UCSD-AML1 (cell line): ENCODE measurements at regions not wholly inside any gene's neighbourhood (a gene's known extent, or its start where the extent isn't known, plus 50 kb on each side); places are given as distances from the start of the nearest gene placed in this dataset.
A peak's percentile ranks its signal among the peaks of the same experiment; 100 is the strongest.
"Not testable (repeated sequence)": the region's sequence is repeated elsewhere in the genome, so short reads cannot be mapped to it uniquely, and the experiment has no call there.

Experiments used
- DNase-seq: peaks from one replicate; lab custom pipeline; 2025; ENCODE audit not compliant: unreplicated experiment; lab: John Stamatoyannopoulos, UW

- DNase-seq: peak; percentile 85
These were observed 61.5 kb downstream of the RPUSD4 start for GRCh38 chr11:126149759-126150625.

GRCh38 chr11:126148317-126148716 lies 63.1 kb downstream of the RPUSD4 start:
- no peak for DNase-seq

- DNase-seq: peak; percentile 31
These were observed 64.0 kb downstream of the RPUSD4 start for GRCh38 chr11:126147208-126148111.

GRCh38 chr11:126146454-126147192 lies 64.8 kb downstream of the RPUSD4 start:
- no peak for DNase-seq

- no peak for DNase-seq
These were observed 65.5 kb downstream of the RPUSD4 start for GRCh38 chr11:126145954-126146353.

GRCh38 chr11:126143491-126143890 lies 68.0 kb downstream of the RPUSD4 start:
- DNase-seq: not testable (repeated sequence)

GRCh38 chr11:126140926-126141280 lies 70.5 kb downstream of the RPUSD4 start:
- DNase-seq: no peak

GRCh38 chr11:126140201-126140925 lies 71.1 kb downstream of the RPUSD4 start:
- DNase-seq: no peak

GRCh38 chr11:126139111-126140091 lies 72.0 kb downstream of the RPUSD4 start:
- DNase-seq: no peak

- DNase-seq: no peak
These were observed 72.8 kb downstream of the RPUSD4 start for GRCh38 chr11:126138636-126139035.

GRCh38 chr11:126137136-126137535 lies 74.3 kb downstream of the RPUSD4 start:
- DNase-seq: no peak

GRCh38 chr11:126136507-126136906 lies 73.8 kb upstream of the CDON start:
- DNase-seq: no peak

- no peak for DNase-seq
These were observed 72.8 kb upstream of the CDON start for GRCh38 chr11:126135235-126136176.

GRCh38 chr11:126134461-126135155 lies 71.9 kb upstream of the CDON start:
- DNase-seq: no peak

GRCh38 chr11:126133901-126134300 lies 71.2 kb upstream of the CDON start:
- DNase-seq: no peak

GRCh38 chr11:126132319-126132718 lies 69.7 kb upstream of the CDON start:
- DNase-seq: no peak

- not testable (repeated sequence) for DNase-seq
These were observed 68.1 kb upstream of the CDON start for GRCh38 chr11:126130781-126131180.
